NB4 (cell line): ENCODE measurements at regions not wholly inside any gene's neighbourhood (a gene's known extent, or its start where the extent isn't known, plus 50 kb on each side); places are given as distances from the start of the nearest gene placed in this dataset.

Source experiments
- MYC ChIP-seq: IDR thresholded peaks from 2 replicates; pipeline ENCODE4 v1.6.1; 2011; ENCODE audit warnings: low read depth, low read length
- POLR2A ChIP-seq: IDR thresholded peaks from 2 replicates; pipeline ENCODE4 v1.6.1; 2011; ENCODE audit warnings: mild to moderate bottlenecking; ENCODE audit not compliant: insufficient read length; ENCODE audit errors: extremely low read depth
- TF ChIP-seq, protein P1 (sequence below): IDR thresholded peaks from one replicate; pipeline ENCODE4 v1.5.1; 2012; ENCODE audit warnings: low read depth, low read length

- TF ChIP-seq, protein P1, sequence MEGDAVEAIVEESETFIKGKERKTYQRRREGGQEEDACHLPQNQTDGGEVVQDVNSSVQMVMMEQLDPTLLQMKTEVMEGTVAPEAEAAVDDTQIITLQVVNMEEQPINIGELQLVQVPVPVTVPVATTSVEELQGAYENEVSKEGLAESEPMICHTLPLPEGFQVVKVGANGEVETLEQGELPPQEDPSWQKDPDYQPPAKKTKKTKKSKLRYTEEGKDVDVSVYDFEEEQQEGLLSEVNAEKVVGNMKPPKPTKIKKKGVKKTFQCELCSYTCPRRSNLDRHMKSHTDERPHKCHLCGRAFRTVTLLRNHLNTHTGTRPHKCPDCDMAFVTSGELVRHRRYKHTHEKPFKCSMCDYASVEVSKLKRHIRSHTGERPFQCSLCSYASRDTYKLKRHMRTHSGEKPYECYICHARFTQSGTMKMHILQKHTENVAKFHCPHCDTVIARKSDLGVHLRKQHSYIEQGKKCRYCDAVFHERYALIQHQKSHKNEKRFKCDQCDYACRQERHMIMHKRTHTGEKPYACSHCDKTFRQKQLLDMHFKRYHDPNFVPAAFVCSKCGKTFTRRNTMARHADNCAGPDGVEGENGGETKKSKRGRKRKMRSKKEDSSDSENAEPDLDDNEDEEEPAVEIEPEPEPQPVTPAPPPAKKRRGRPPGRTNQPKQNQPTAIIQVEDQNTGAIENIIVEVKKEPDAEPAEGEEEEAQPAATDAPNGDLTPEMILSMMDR, result no peak
- TF ChIP-seq POLR2A, result no peak
- no peak for TF ChIP-seq MYC
These were observed 170.7 kb upstream of the PLPP4 start for GRCh38 chr10:120286280-120286679.
